ENCODE measurements at regions not wholly inside any gene's neighbourhood (a gene's known extent, or its start where the extent isn't known, plus 50 kb on each side); places are given as distances from the start of the nearest gene placed in this dataset.

- intact Hi-C loops (cut with micrococcal nuclease) = no loop called here
- ChIA-PET CTCF (no interaction called here), POLR2A (no interaction called here)
- no peak overlapping the region for H3K27ac Mint-ChIP-seq
- no peak for ATAC-seq (ENCODE audit: low read depth)
- no peak for DNase-seq
- H3K4me3 Mint-ChIP-seq = no peak overlapping the region
- no peaks in the 10 kb centered on the region for H3K4me1 Mint-ChIP-seq
- H3K27me3 Mint-ChIP-seq = peaks cover 19% of the 10 kb centered on the region
- H3K9me3 Mint-ChIP-seq = peaks cover 3% of the 10 kb centered on the region
- no peaks in the 10 kb centered on the region for H3K36me3 Mint-ChIP-seq (ENCODE audit: low read depth)
- TF ChIP-seq CTCF (IDR thresholded peaks at IDR 0.05) = no peak
Measured at GRCh38 chr7:114073701-114074100, 154.9 kb upstream of the PPP1R3A start.

- no peak overlapping the region for H3K4me3 Mint-ChIP-seq
- ATAC-seq (ENCODE audit: low read depth) (no peak), DNase-seq (no peak)
- POLR2A ChIA-PET = no interaction called here
- H3K36me3 Mint-ChIP-seq (ENCODE audit: low read depth) = no peaks in the 10 kb centered on the region
- TF ChIP-seq CTCF (IDR thresholded peaks at IDR 0.05) = no peak
- CTCF ChIA-PET = no interaction called here
- H3K27me3 Mint-ChIP-seq = peaks cover 7% of the 10 kb centered on the region
- no peak overlapping the region for H3K27ac Mint-ChIP-seq
- intact Hi-C loops (cut with micrococcal nuclease) = no loop called here
- H3K4me1 Mint-ChIP-seq = no peaks in the 10 kb centered on the region
- H3K9me3 Mint-ChIP-seq = peaks cover 3% of the 10 kb centered on the region
Measured at GRCh38 chr7:114070246-114070645, 151.4 kb upstream of the PPP1R3A start.

- intact Hi-C loops (cut with micrococcal nuclease) = no loop called here
- H3K4me1 Mint-ChIP-seq = no peaks in the 10 kb centered on the region
- POLR2A ChIA-PET = no interaction called here
- no peak for TF ChIP-seq CTCF (IDR thresholded peaks at IDR 0.05)
- DNase-seq (no peak), ATAC-seq (ENCODE audit: low read depth) (no peak)
- H3K4me3 Mint-ChIP-seq = no peak overlapping the region
- H3K36me3 Mint-ChIP-seq (ENCODE audit: low read depth) = no peaks in the 10 kb centered on the region
- CTCF ChIA-PET = no interaction called here
- peaks cover under 1% of the 10 kb centered on the region for H3K9me3 Mint-ChIP-seq
- peaks cover 18% of the 10 kb centered on the region for H3K27me3 Mint-ChIP-seq
- H3K27ac Mint-ChIP-seq = no peak overlapping the region
Measured at GRCh38 chr7:114062810-114063209, 144.0 kb upstream of the PPP1R3A start.

GRCh38 chr7:114051871-114052331 lies 133.1 kb upstream of the PPP1R3A start:
- ChIA-PET POLR2A (no interaction called here), CTCF (no interaction called here)
- H3K9me3 Mint-ChIP-seq = peaks cover 2% of the 10 kb centered on the region
- peak overlapping the region; percentile 32 for H3K27ac Mint-ChIP-seq
- H3K4me3 Mint-ChIP-seq = peak overlapping the region; percentile 33
- ATAC-seq (ENCODE audit: low read depth) = peak; percentile 90
- H3K36me3 Mint-ChIP-seq (ENCODE audit: low read depth) = no peaks in the 10 kb centered on the region
- no peak for DNase-seq
- no peak for TF ChIP-seq CTCF (IDR thresholded peaks at IDR 0.05)
- intact Hi-C loops (cut with micrococcal nuclease) = loop anchor here (2.0 to 10.0 kb wide), 2 partner anchors 31 to 883 kb away; no protein-coding TSS in a partner anchor
- H3K4me1 Mint-ChIP-seq = peaks cover 41% of the 10 kb centered on the region
- no peaks in the 10 kb centered on the region for H3K27me3 Mint-ChIP-seq

GRCh38 chr7:114050571-114050970 lies 131.8 kb upstream of the PPP1R3A start:
- DNase-seq (no peak), ATAC-seq (ENCODE audit: low read depth) (no peak)
- no peak overlapping the region for H3K27ac Mint-ChIP-seq
- no peaks in the 10 kb centered on the region for H3K36me3 Mint-ChIP-seq (ENCODE audit: low read depth)
- ChIA-PET CTCF (no interaction called here), POLR2A (no interaction called here)
- no peak overlapping the region for H3K4me3 Mint-ChIP-seq
- no peaks in the 10 kb centered on the region for H3K27me3 Mint-ChIP-seq
- intact Hi-C loops (cut with micrococcal nuclease) = loop anchor here (10.0 kb wide), 1 partner anchor 884 kb away; no protein-coding TSS in a partner anchor
- peaks cover 2% of the 10 kb centered on the region for H3K9me3 Mint-ChIP-seq
- no peak for TF ChIP-seq CTCF (IDR thresholded peaks at IDR 0.05)
- H3K4me1 Mint-ChIP-seq = peaks cover 41% of the 10 kb centered on the region
